T-cell (primary cell): ENCODE measurements at regions not wholly inside any gene's neighbourhood (a gene's known extent, or its start where the extent isn't known, plus 50 kb on each side); places are given as distances from the start of the nearest gene placed in this dataset.

ENCODE experiments used
- ATAC-seq, 4 experiments: fragments of 200-7000 bp in 3 of 4; fragments of 150-1000 bp in 1 of 4; cut with Tn5 transposase; replicated peaks in 1 of 4; 1 replicate in 3 of 4; 2 replicates in 1 of 4; pipeline ENCODE4 v1.10.0; 2021; ENCODE audit warnings: moderate library complexity in 3 of 4, mild to moderate bottlenecking in 2 of 4, moderate number of reproducible peaks in 1 of 4
- CTCF ChIA-PET, 2 donors: fragments of 300-600 bp; sonication (Branson Sonifier 250); formaldehyde crosslinking; loops; one replicate each; lab custom pipeline; 2022; ENCODE audit warnings: antibody characterized with exemption in 2 of 2; lab: Charles Lee
- POLR2A ChIA-PET, 2 donors: fragments of 300-600 bp; sonication (Branson Sonifier 250); formaldehyde crosslinking; loops; one replicate each; lab custom pipeline; 2022; ENCODE audit warnings: antibody characterized with exemption in 2 of 2; lab: Charles Lee
- DNase-seq, 35 experiments: peaks; one replicate each; pipeline versions ENCODE4 v3.0.0 to v3.0.0-alpha.2; 2013 to 2023
- H3K27ac ChIP-seq: one replicate; pipeline ENCODE4 v1.5.1; 2013; ENCODE audit warnings: low read length
- H3K27me3 ChIP-seq, 2 experiments: replicated peaks in 1 of 2; 1 replicate in 1 of 2; 2 replicates in 1 of 2; pipeline versions ENCODE4 v1.6.1 to v1.7.0; 2013; ENCODE audit warnings: low read length in 1 of 2, mixed read lengths in 1 of 2; ENCODE audit not compliant: control insufficient read depth in 2 of 2, insufficient read depth in 2 of 2; ENCODE audit errors: extremely low read depth in 1 of 2
- H3K36me3 ChIP-seq, 2 donors: 1 replicate in 1 of 2; 2 replicates in 1 of 2; pipeline versions ENCODE4 v1.6.1 to v1.7.0; 2013; ENCODE audit warnings: low read length in 1 of 2; ENCODE audit not compliant: control insufficient read depth in 2 of 2, insufficient read depth in 1 of 2; ENCODE audit errors: extremely low read depth in 1 of 2
- H3K4me1 ChIP-seq, 2 experiments: 1 replicate in 1 of 2; 2 replicates in 1 of 2; pipeline versions ENCODE4 v1.6.1 to v1.7.0; 2013; ENCODE audit warnings: low read length in 2 of 2, mixed read lengths in 1 of 2; ENCODE audit not compliant: insufficient read depth in 2 of 2, control insufficient read depth in 1 of 2; ENCODE audit errors: extremely low read depth in 1 of 2
- H3K4me3 ChIP-seq, 2 donors: 1 replicate in 1 of 2; 2 replicates in 1 of 2; pipeline versions ENCODE4 v1.5.1 to v1.7.0; 2013; ENCODE audit warnings: mild to moderate bottlenecking in 2 of 2, low read length in 1 of 2, moderate library complexity in 1 of 2; ENCODE audit not compliant: control insufficient read depth in 1 of 2; ENCODE audit errors: extremely low read depth in 1 of 2
- H3K9me3 ChIP-seq: 2 replicates; pipeline ENCODE4 v1.7.0; 2013
- H3K27ac Mint-ChIP-seq, 2 donors: one replicate each; pipeline ENCODE4 v1.8.0; 2020 to 2021; ENCODE audit warnings: mild to moderate bottlenecking in 2 of 2, mixed read lengths in 2 of 2
- H3K27me3 Mint-ChIP-seq, 2 donors: one replicate each; pipeline ENCODE4 v1.8.0; 2021 to 2022; ENCODE audit warnings: mixed read lengths in 2 of 2
- H3K36me3 Mint-ChIP-seq: one replicate; pipeline ENCODE4 v1.8.0; 2021; ENCODE audit warnings: mixed read lengths
- H3K4me1 Mint-ChIP-seq, 3 donors: one replicate each; pipeline ENCODE4 v1.8.0; 2020 to 2022; ENCODE audit warnings: mixed read lengths in 3 of 3, mild to moderate bottlenecking in 1 of 3
- H3K4me3 Mint-ChIP-seq, 3 donors: one replicate each; pipeline ENCODE4 v1.8.0; 2020 to 2022; ENCODE audit warnings: mild to moderate bottlenecking in 3 of 3, mixed read lengths in 3 of 3, moderate library complexity in 3 of 3
- H3K9me3 Mint-ChIP-seq, 3 donors: one replicate each; pipeline ENCODE4 v1.8.0; 2020 to 2022; ENCODE audit warnings: mixed read lengths in 3 of 3
- WGBS: methylation state at CpG from one replicate; pipeline ENCODE4 v1.1.5; 2013; ENCODE audit warnings: missing lambda C conversion rate; ENCODE audit not compliant: insufficient coverage; 5-methylcytosine and 5-hydroxymethylcytosine counted together

- ChIA-PET CTCF (no interaction called here), POLR2A (no interaction called here)
Measured at GRCh38 chr12:90166671-90167070, 458.0 kb upstream of the ATP2B1 start.

GRCh38 chr12:90166012-90166411 lies 457.4 kb upstream of the ATP2B1 start:
- POLR2A ChIA-PET, result interaction anchor here in 1 of 2 donors (0.6 kb wide), 1 partner anchor 189 kb away, joined by 3 read pairs; no protein-coding TSS in a partner anchor
- WGBS, result no CpG with 5 or more reads among the region's 1 CpG

More at GRCh38 chr12:90166671-90167070, 458.0 kb upstream of the ATP2B1 start:
- Mint-ChIP-seq H3K27me3 (no peaks in the 10 kb centered on the region), H3K9me3 (no peaks in the 10 kb centered on the region), H3K4me3 (no peak overlapping the region), H3K36me3 (no peaks in the 10 kb centered on the region), H3K27ac (no peak overlapping the region), H3K4me1 (no peaks in the 10 kb centered on the region)
- H3K27me3 ChIP-seq, result no peaks in the 10 kb centered on the region
- no peak overlapping the region for H3K4me3 ChIP-seq
- WGBS, result 83% methylated on average over 1 of the region's 2 CpGs
- H3K4me1 ChIP-seq, result no peaks in the 10 kb centered on the region
- H3K36me3 ChIP-seq, result no peaks in the 10 kb centered on the region
- DNase-seq (no peak), ATAC-seq (no peak)
- H3K9me3 ChIP-seq, result no peaks in the 10 kb centered on the region
- no peak overlapping the region for H3K27ac ChIP-seq

GRCh38 chr12:90163975-90164374 lies 455.3 kb upstream of the ATP2B1 start:
- ATAC-seq (no peak), DNase-seq (peak in 1 of 35 experiments; percentile 7)
- no peak overlapping the region for H3K4me3 Mint-ChIP-seq
- POLR2A ChIA-PET, result no interaction called here
- H3K27me3 ChIP-seq, result no peaks in the 10 kb centered on the region
- no peak overlapping the region for H3K27ac ChIP-seq
- no peaks in the 10 kb centered on the region for H3K9me3 ChIP-seq
- H3K27me3 Mint-ChIP-seq, result no peaks in the 10 kb centered on the region
- H3K27ac Mint-ChIP-seq, result no peak overlapping the region
- no peaks in the 10 kb centered on the region for H3K9me3 Mint-ChIP-seq
- no peaks in the 10 kb centered on the region for H3K4me1 ChIP-seq
- no CpG with 5 or more reads among the region's 3 CpGs for whole genome bisulfite sequencing
- H3K4me3 ChIP-seq, result no peak overlapping the region
- CTCF ChIA-PET, result no interaction called here
- H3K36me3 Mint-ChIP-seq, result no peaks in the 10 kb centered on the region
- H3K4me1 Mint-ChIP-seq, result no peaks in the 10 kb centered on the region
- no peaks in the 10 kb centered on the region for H3K36me3 ChIP-seq

More at GRCh38 chr12:90166012-90166411, 457.4 kb upstream of the ATP2B1 start:
- Mint-ChIP-seq H3K36me3 (no peaks in the 10 kb centered on the region), H3K4me1 (no peaks in the 10 kb centered on the region), H3K4me3 (no peak overlapping the region), H3K9me3 (no peaks in the 10 kb centered on the region), H3K27ac (no peak overlapping the region), H3K27me3 (no peaks in the 10 kb centered on the region)
- H3K36me3 ChIP-seq, result no peaks in the 10 kb centered on the region
- H3K4me1 ChIP-seq, result no peaks in the 10 kb centered on the region
- no peak for DNase-seq
- no peak overlapping the region for H3K27ac ChIP-seq
- CTCF ChIA-PET, result no interaction called here
- H3K27me3 ChIP-seq, result no peaks in the 10 kb centered on the region
- no peaks in the 10 kb centered on the region for H3K9me3 ChIP-seq
- no peak overlapping the region for H3K4me3 ChIP-seq
- ATAC-seq, result no peak

- H3K4me1 Mint-ChIP-seq, result peaks cover 4 to 7% (median 5%) of the 10 kb centered on the region in 3 donors
- H3K27ac Mint-ChIP-seq, result no peak overlapping the region
- Histone ChIP-seq H3K4me3 (no peak overlapping the region), H3K4me1 (peaks cover 4 to 6% of the 10 kb centered on the region in 2 experiments), H3K36me3 (no peaks in the 10 kb centered on the region), H3K27me3 (peaks cover 0 to 8% of the 10 kb centered on the region in 2 experiments), H3K9me3 (no peaks in the 10 kb centered on the region), H3K27ac (no peak overlapping the region)
- no peak overlapping the region for H3K4me3 Mint-ChIP-seq
- H3K9me3 Mint-ChIP-seq, result no peaks in the 10 kb centered on the region
- WGBS, result 93% methylated on average over 2 of the region's 5 CpGs
- no peaks in the 10 kb centered on the region for H3K36me3 Mint-ChIP-seq
- DNase-seq (no peak), ATAC-seq (no peak)
- H3K27me3 Mint-ChIP-seq, result peaks cover 0 to 6% of the 10 kb centered on the region in 2 donors
- CTCF ChIA-PET, result no interaction called here
- POLR2A ChIA-PET, result interaction anchor here in 1 of 2 donors (0.6 kb wide), 1 partner anchor 606 kb away, joined by 3 read pairs; no protein-coding TSS in a partner anchor
Measured at GRCh38 chr12:90153827-90154226, 445.2 kb upstream of the ATP2B1 start.

DNA sequence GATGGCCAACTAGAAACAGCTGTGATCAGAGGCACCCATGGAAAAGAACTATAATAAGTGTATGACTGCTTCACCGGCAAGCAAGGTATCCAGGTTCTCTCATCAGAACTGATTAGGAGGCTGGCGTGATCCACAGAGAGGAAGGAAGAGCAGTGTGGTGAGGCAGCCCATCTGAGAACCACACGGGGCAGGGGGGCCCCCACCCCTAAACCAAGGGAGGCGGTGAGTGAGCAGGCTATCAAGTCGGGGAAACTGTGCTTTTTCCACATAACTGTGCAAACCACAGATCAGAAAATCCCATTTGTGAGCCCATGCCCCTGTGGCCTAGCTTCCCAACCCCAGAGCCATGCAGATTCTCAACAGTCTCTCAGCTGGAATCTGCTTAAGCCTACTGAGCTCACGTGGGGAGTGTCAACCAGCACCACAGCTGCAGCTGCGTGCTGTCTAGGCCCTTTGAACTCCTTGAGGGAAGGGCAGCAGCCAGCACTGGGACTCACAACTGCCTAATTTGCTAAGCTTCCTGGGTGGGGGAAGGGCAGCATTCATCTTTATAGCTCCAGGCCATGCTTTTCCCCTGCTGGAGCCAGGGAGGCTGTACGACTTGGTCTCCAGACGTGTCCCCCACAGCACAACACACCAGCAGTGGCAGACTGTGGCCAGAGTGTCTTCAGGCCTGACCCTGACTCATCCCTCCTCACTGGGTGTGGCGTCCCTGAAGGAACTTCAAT lies 444.4 kb upstream of the ATP2B1 start:
- Mint-ChIP-seq H3K27me3 (peaks cover 2 to 6% of the 10 kb centered on the region in 2 donors), H3K9me3 (no peaks in the 10 kb centered on the region), H3K4me1 (peaks cover 4 to 7% (median 5%) of the 10 kb centered on the region in 3 donors), H3K27ac (no peak overlapping the region), H3K36me3 (no peaks in the 10 kb centered on the region), H3K4me3 (no peak overlapping the region)
- peak in 1 of 4 experiments; percentile 51 for ATAC-seq
- Histone ChIP-seq H3K4me1 (peaks cover 4 to 6% of the 10 kb centered on the region in 2 experiments), H3K9me3 (no peaks in the 10 kb centered on the region), H3K4me3 (no peak overlapping the region), H3K27ac (no peak overlapping the region), H3K36me3 (no peaks in the 10 kb centered on the region), H3K27me3 (peaks cover 0 to 8% of the 10 kb centered on the region in 2 experiments)
- CTCF ChIA-PET, result no interaction called here
- DNase-seq, result no peak
- WGBS, result 44% methylated on average over 6 of the region's 10 CpGs
- POLR2A ChIA-PET, result interaction anchor here in 1 of 2 donors (0.6 kb wide), 1 partner anchor 605 kb away, joined by 3 read pairs; no protein-coding TSS in a partner anchor

- H3K27me3 Mint-ChIP-seq, result peaks cover 5 to 7% of the 10 kb centered on the region in 2 donors
- no peak overlapping the region for H3K4me3 Mint-ChIP-seq
- ChIA-PET POLR2A (no interaction called here), CTCF (interaction anchor here in 1 of 2 donors (0.5 kb wide), 1 partner anchor 265 kb away, joined by 3 read pairs; no protein-coding TSS in a partner anchor)
- no peak overlapping the region for H3K27ac Mint-ChIP-seq
- peaks cover 0 to 4% (median 0%) of the 10 kb centered on the region in 3 donors for H3K9me3 Mint-ChIP-seq
- ATAC-seq (no peak), DNase-seq (no peak)
- no peak overlapping the region for H3K27ac ChIP-seq
- H3K9me3 ChIP-seq, result no peaks in the 10 kb centered on the region
- WGBS, result 90% methylated on average over 3 of the region's 3 CpGs
- no peak overlapping the region for H3K4me3 ChIP-seq
- H3K4me1 ChIP-seq, result peaks cover 4 to 6% of the 10 kb centered on the region in 2 experiments
- H3K4me1 Mint-ChIP-seq, result peaks cover 4 to 7% (median 5%) of the 10 kb centered on the region in 3 donors
- peaks cover 0 to 8% of the 10 kb centered on the region in 2 experiments for H3K27me3 ChIP-seq
- no peaks in the 10 kb centered on the region for H3K36me3 ChIP-seq
- H3K36me3 Mint-ChIP-seq, result no peaks in the 10 kb centered on the region
Measured at GRCh38 chr12:90151491-90152015, 442.9 kb upstream of the ATP2B1 start.
